H1 (cell line): ENCODE measurements at regions not wholly inside any gene's neighbourhood (a gene's known extent, or its start where the extent isn't known, plus 50 kb on each side); places are given as distances from the start of the nearest gene placed in this dataset.

Source experiments
- CTCF ChIA-PET: fragments of 300-600 bp; sonication (Branson Sonifier 250); formaldehyde crosslinking; loops from one replicate; lab custom pipeline; 2021; ENCODE audit not compliant: partially characterized antibody; lab: Charles Lee
- POLR2A ChIA-PET: fragments of 300-600 bp; sonication (Branson Sonifier 250); formaldehyde crosslinking; loops from one replicate; lab custom pipeline; 2021; ENCODE audit warnings: inconsistent platforms; ENCODE audit not compliant: partially characterized antibody; lab: Charles Lee
- DNase-seq, 2 experiments: peaks; one replicate each; pipeline versions ENCODE4 v3.0.0 to v3.0.0-alpha.2; 2010 to 2022; ENCODE audit warnings: low spot score in 2 of 2, low read depth in 1 of 2, mixed read lengths in 1 of 2
- FAIRE-seq: peaks from 2 replicates; lab custom pipeline; 2011; peaks lifted over from hg19 to GRCh38; lab: Jason Lieb, UNC
- H2AFZ ChIP-seq: 2 replicates; pipeline ENCODE4 v1.8.1; 2012; ENCODE audit warnings: low read length, inconsistent platforms
- H2AK5ac ChIP-seq: 2 replicates; pipeline ENCODE4 v1.6.1; 2013; ENCODE audit warnings: low read depth, low read length
- H2BK120ac ChIP-seq: replicated peaks from 2 replicates; pipeline ENCODE3; 2013; ENCODE audit warnings: low read depth, low read length, inconsistent platforms
- H2BK12ac ChIP-seq: 2 replicates; pipeline ENCODE4 v1.6.1; 2013; ENCODE audit warnings: low read depth, low read length
- H2BK15ac ChIP-seq: 2 replicates; pipeline ENCODE4 v1.6.1; 2013; ENCODE audit warnings: low read length
- H2BK20ac ChIP-seq: 2 replicates; pipeline ENCODE4 v1.6.1; 2013; ENCODE audit warnings: low read length
- H2BK5ac ChIP-seq: 2 replicates; pipeline ENCODE4 v1.6.1; 2013; ENCODE audit warnings: low read depth, low read length
- H3K14ac ChIP-seq: 2 replicates; pipeline ENCODE4 v1.6.1; 2013; ENCODE audit warnings: inconsistent platforms; ENCODE audit not compliant: insufficient read length
- H3K18ac ChIP-seq: 2 replicates; pipeline ENCODE4 v1.6.1; 2013; ENCODE audit warnings: low read length; ENCODE audit errors: extremely low read depth
- H3K23ac ChIP-seq: 2 replicates; pipeline ENCODE4 v1.6.1; 2013; ENCODE audit warnings: inconsistent platforms; ENCODE audit not compliant: insufficient read length
- H3K23me2 ChIP-seq: 2 replicates; pipeline ENCODE4 v1.6.1; 2013; ENCODE audit warnings: low read depth, low read length
- H3K27ac ChIP-seq: 2 replicates; pipeline ENCODE4 v1.6.1; 2011; ENCODE audit warnings: low read depth, low read length, inconsistent platforms
- H3K27me3 ChIP-seq, 4 experiments: replicated peaks in 1 of 4; 1 replicate in 1 of 4; 2 replicates in 3 of 4; pipeline versions ENCODE4 v1.6.1 to v1.8.1; 2011 to 2013; ENCODE audit warnings: low read length in 3 of 4, mild to moderate bottlenecking in 3 of 4, inconsistent platforms in 2 of 4, mixed read lengths in 2 of 4, moderate library complexity in 1 of 4; ENCODE audit not compliant: control insufficient read depth in 3 of 4, insufficient read depth in 3 of 4; ENCODE audit errors: extremely low read depth in 1 of 4
- H3K36me3 ChIP-seq, 4 experiments: 2 replicates each; pipeline versions ENCODE4 v1.6.1 to v1.8.1; 2011 to 2013; ENCODE audit warnings: mild to moderate bottlenecking in 4 of 4, low read length in 3 of 4, moderate library complexity in 2 of 4, control low read depth in 1 of 4, inconsistent platforms in 1 of 4; ENCODE audit not compliant: insufficient read depth in 4 of 4, control insufficient read depth in 2 of 4
- H3K4ac ChIP-seq: replicated peaks from 2 replicates; pipeline ENCODE3; 2013; ENCODE audit warnings: low read length, low read depth, mixed read lengths, inconsistent platforms; ENCODE audit not compliant: insufficient read length
- H3K4me1 ChIP-seq, 4 experiments: replicated peaks in 1 of 4; 1 replicate in 1 of 4; 2 replicates in 3 of 4; pipeline versions ENCODE4 v1.6.1 to v1.8.1; 2011 to 2013; ENCODE audit warnings: low read length in 3 of 4, inconsistent platforms in 2 of 4, mixed read lengths in 1 of 4; ENCODE audit not compliant: insufficient read depth in 4 of 4, control insufficient read depth in 3 of 4
- H3K4me2 ChIP-seq, 2 experiments: 2 replicates each; pipeline versions ENCODE4 v1.6.1 to v1.8.1; 2011 to 2013; ENCODE audit warnings: low read depth in 2 of 2, low read length in 2 of 2, control low read depth in 1 of 2, inconsistent platforms in 1 of 2, mild to moderate bottlenecking in 1 of 2; ENCODE audit not compliant: insufficient read depth in 1 of 2
- H3K4me3 ChIP-seq, 4 experiments: fragments of 200-600, 300-600 bp in 1 of 4; sonication (generic), shearing (Covaris generic), sonication (Bioruptor Twin) in 1 of 4; 2 replicates each; pipeline versions ENCODE4 v1.5.1 to v1.8.1; 2011 to 2016; ENCODE audit warnings: low read length in 4 of 4, low read depth in 3 of 4, control low read depth in 2 of 4, inconsistent platforms in 2 of 4, mild to moderate bottlenecking in 2 of 4, mixed read lengths in 1 of 4, moderate library complexity in 1 of 4; ENCODE audit not compliant: insufficient read depth in 2 of 4; ENCODE audit errors: extremely low read depth in 1 of 4
- H3K56ac ChIP-seq: replicated peaks from 2 replicates; pipeline ENCODE3; 2013; ENCODE audit warnings: low read depth, mild to moderate bottlenecking, mixed read lengths, low read length, inconsistent platforms; ENCODE audit not compliant: insufficient read length
- H3K79me1 ChIP-seq: 2 replicates; pipeline ENCODE4 v1.6.1; 2013; ENCODE audit warnings: low read depth, low read length, control low read depth
- H3K79me2 ChIP-seq, 2 experiments: 2 replicates each; pipeline versions ENCODE4 v1.6.1 to v1.8.1; 2012 to 2013; ENCODE audit warnings: low read length in 2 of 2, mild to moderate bottlenecking in 2 of 2, inconsistent platforms in 1 of 2; ENCODE audit not compliant: insufficient read depth in 2 of 2, control insufficient read depth in 1 of 2
- H3K9ac ChIP-seq, 4 experiments: replicated peaks in 1 of 4; 1 replicate in 1 of 4; 2 replicates in 3 of 4; pipeline versions ENCODE4 v1.6.1 to v1.8.1; 2011 to 2013; ENCODE audit warnings: low read depth in 3 of 4, low read length in 3 of 4, control low read depth in 2 of 4, mild to moderate bottlenecking in 2 of 4, moderate library complexity in 2 of 4, inconsistent platforms in 1 of 4; ENCODE audit errors: extremely low read depth in 1 of 4
- H3K9me3 ChIP-seq, 2 experiments: 2 replicates each; pipeline versions ENCODE4 v1.6.1 to v1.8.1; 2012 to 2013; ENCODE audit warnings: mild to moderate bottlenecking in 2 of 2, moderate library complexity in 2 of 2, control low read depth in 1 of 2, inconsistent platforms in 1 of 2, low read depth in 1 of 2, low read length in 1 of 2, mixed read lengths in 1 of 2; ENCODE audit not compliant: insufficient read depth in 2 of 2
- H4K20me1 ChIP-seq, 2 experiments: replicated peaks in 1 of 2; 2 replicates each; pipeline versions ENCODE3 to v1.8.1; 2011 to 2013; ENCODE audit warnings: inconsistent platforms in 2 of 2, low read length in 2 of 2, mild to moderate bottlenecking in 1 of 2; ENCODE audit not compliant: insufficient read depth in 2 of 2, control insufficient read depth in 1 of 2
- H4K5ac ChIP-seq: 2 replicates; pipeline ENCODE4 v1.6.1; 2013; ENCODE audit warnings: low read length, low read depth, mixed read lengths, inconsistent platforms; ENCODE audit not compliant: insufficient read length
- H4K8ac ChIP-seq: 2 replicates; pipeline ENCODE4 v1.8.0; 2013; ENCODE audit warnings: mild to moderate bottlenecking, moderate library complexity, low read length, inconsistent platforms; ENCODE audit not compliant: insufficient read depth; ENCODE audit errors: extremely low read depth
- H4K91ac ChIP-seq: replicated peaks from 2 replicates; pipeline ENCODE3; 2013; ENCODE audit warnings: low read length, mixed read lengths, inconsistent platforms; ENCODE audit not compliant: insufficient read length
- ASH2L ChIP-seq: fragments of 200-600, 300-600 bp; sonication (generic); IDR thresholded peaks from one replicate; pipeline ENCODE4 v1.7.1; 2017; ENCODE audit warnings: low read length
- CBX8 ChIP-seq: fragments of 300-800, 300-1000 bp; sonication (generic); IDR thresholded peaks from 2 replicates; pipeline ENCODE4 v1.7.1; 2016; ENCODE audit warnings: low read depth, low read length, borderline replicate concordance
- GTF2F1 ChIP-seq: IDR thresholded peaks from 2 replicates; pipeline ENCODE4 v1.6.1; 2012; ENCODE audit warnings: low read depth, low read length, improper control_type of control experiment, borderline replicate concordance
- MAFK ChIP-seq: IDR thresholded peaks from 2 replicates; pipeline ENCODE4 v1.6.1; 2012; ENCODE audit warnings: low read depth, mild to moderate bottlenecking, improper control_type of control experiment, low read length
- NRF1 ChIP-seq: IDR thresholded peaks from 2 replicates; pipeline ENCODE4 v1.6.1; 2011; ENCODE audit warnings: mild to moderate bottlenecking, low read depth, low read length, improper control_type of control experiment
- RNF2 ChIP-seq: fragments of 200-900, 300-1000 bp; sonication (generic); IDR thresholded peaks from 2 replicates; pipeline ENCODE4 v1.7.1; 2016; ENCODE audit warnings: borderline replicate concordance, low read depth, mild to moderate bottlenecking, antibody characterized with exemption, low read length; ENCODE audit not compliant: poor library complexity, severe bottlenecking; ENCODE audit errors: missing control alignments
- SAP30 ChIP-seq: fragments of 300-600 bp; sonication (generic); IDR thresholded peaks from 2 replicates; pipeline ENCODE4 v1.7.1; 2012; ENCODE audit warnings: low read length, moderate library complexity, mild to moderate bottlenecking, inconsistent platforms; ENCODE audit not compliant: insufficient read depth, insufficient replicate concordance
- SIN3A ChIP-seq, 2 experiments: IDR thresholded peaks in 1 of 2; conservative IDR thresholded peaks in 1 of 2; 2 replicates each; pipeline ENCODE4 v1.6.1; 2011 to 2012; ENCODE audit warnings: low read length in 2 of 2, improper control_type of control experiment in 1 of 2, low read depth in 1 of 2, mild to moderate bottlenecking in 1 of 2
- SIX5 ChIP-seq: IDR thresholded peaks from 2 replicates; pipeline ENCODE4 v1.6.1; 2011; ENCODE audit warnings: mild to moderate bottlenecking, low read depth, low read length
- TAF7 ChIP-seq: optimal IDR thresholded peaks from 2 replicates; pipeline ENCODE3; 2011; ENCODE audit warnings: low read depth, mild to moderate bottlenecking, inconsistent platforms, low read length, moderate library complexity, borderline replicate concordance
- TBP ChIP-seq: IDR thresholded peaks from 2 replicates; pipeline ENCODE4 v1.6.1; 2011; ENCODE audit warnings: low read depth, low read length, improper control_type of control experiment
- TEAD4 ChIP-seq: IDR thresholded peaks from 2 replicates; pipeline ENCODE4 v1.6.1; 2012; ENCODE audit warnings: low read depth, low read length, inconsistent platforms, mixed read lengths
- WGBS, 2 experiments: shearing (Covaris generic) in 1 of 2; methylation state at CpG; one replicate each; pipeline versions ENCODE4 v1.1.6 to v1.1.7; 2013 to 2015; ENCODE audit warnings: low lambda C conversion rate in 2 of 2, mixed read lengths in 2 of 2, inconsistent platforms in 1 of 2, low coverage in 1 of 2, missing lambda C conversion rate in 1 of 2; ENCODE audit not compliant: insufficient replicate concordance in 2 of 2, insufficient coverage in 1 of 2, insufficient read length in 1 of 2; ENCODE audit errors: extremely low coverage in 1 of 2, missing lambda C conversion rate in 1 of 2; 5-methylcytosine and 5-hydroxymethylcytosine counted together
- TF ChIP-seq, protein P1 (sequence below): IDR thresholded peaks from 2 replicates; pipeline ENCODE4 v1.6.1; 2012; ENCODE audit warnings: inconsistent platforms

DNA sequence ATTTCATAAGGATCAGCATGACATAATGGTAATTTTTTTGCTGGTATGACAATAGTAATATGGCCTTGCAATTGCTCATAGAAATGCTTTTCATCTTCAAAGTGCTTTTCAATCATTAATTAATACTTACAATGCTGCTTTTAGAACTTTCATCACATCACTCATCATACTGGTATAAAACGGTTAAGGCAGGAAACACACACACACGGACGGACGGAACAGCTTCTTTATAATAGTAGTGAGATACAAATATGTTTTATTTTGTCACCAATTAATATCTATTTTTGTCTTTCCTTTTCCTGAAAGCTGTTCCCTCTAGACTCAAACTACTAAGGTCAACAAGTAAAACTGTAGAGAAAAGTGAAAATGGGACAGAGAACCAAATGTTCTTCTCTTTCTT lies 353.9 kb upstream of the PKN2 start:
- Histone ChIP-seq H3K27me3 (no peaks in the 10 kb centered on the region), H3K27ac (no peak overlapping the region), H2AK5ac (no peak overlapping the region), H3K9me3 (no peaks in the 10 kb centered on the region), H3K18ac (no peak overlapping the region), H3K4me3 (no peak overlapping the region), H3K4ac (no peak overlapping the region), H2BK12ac (no peak overlapping the region), H2BK5ac (no peak overlapping the region), H4K91ac (no peak overlapping the region), H3K79me1 (no peaks in the 10 kb centered on the region), H3K4me1 (no peaks in the 10 kb centered on the region), H3K9ac (no peak overlapping the region), H3K14ac (no peak overlapping the region), H4K5ac (no peak overlapping the region), H2BK15ac (no peak overlapping the region), H3K23ac (no peak overlapping the region), H3K23me2 (no peaks in the 10 kb centered on the region), H2BK120ac (no peak overlapping the region), H3K4me2 (no peak overlapping the region), H2AFZ (no peak overlapping the region), H4K8ac (no peak overlapping the region), H3K56ac (no peak overlapping the region), H3K79me2 (no peaks in the 10 kb centered on the region), H4K20me1 (no peaks in the 10 kb centered on the region), H3K36me3 (no peaks in the 10 kb centered on the region), H2BK20ac (no peak overlapping the region)
- WGBS, 2 experiments, result 87% methylated on average over 4 of the region's 4 CpGs; no CpG with 5 or more reads in 1 of the 2 experiments
- CTCF ChIA-PET, result interaction anchor here (0.6 to 1.2 kb wide), 3 partner anchors 28 to 1901 kb away, joined by 3 read pairs; no protein-coding TSS in a partner anchor
- DNase-seq (no peak), FAIRE-seq (no peak)
- POLR2A ChIA-PET, result no interaction called here
- TF ChIP-seq GTF2F1 (no peak), ASH2L (no peak), SIN3A (conservative IDR thresholded peaks at IDR 0.05 in 1 of 2, IDR thresholded peaks at IDR 0.05 in 1 of 2; ENCODE audit: low read depth in 1 of 2, low read length in 2 of 2) (no peak), TEAD4 (no peak), SIX5 (no peak), RNF2 (no peak), MAFK (no peak), TBP (no peak), NRF1 (no peak), CBX8 (no peak), TAF7 (no peak), SAP30 (no peak)
- TF ChIP-seq, protein P1, sequence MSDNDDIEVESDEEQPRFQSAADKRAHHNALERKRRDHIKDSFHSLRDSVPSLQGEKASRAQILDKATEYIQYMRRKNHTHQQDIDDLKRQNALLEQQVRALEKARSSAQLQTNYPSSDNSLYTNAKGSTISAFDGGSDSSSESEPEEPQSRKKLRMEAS, result no peak
